OCI-LY7 (cell line): ENCODE measurements at regions not wholly inside any gene's neighbourhood (a gene's known extent, or its start where the extent isn't known, plus 50 kb on each side); places are given as distances from the start of the nearest gene placed in this dataset.

Source experiments
- EZH2phosphoT487 ChIP-seq: fragments of 200-600 bp; sonication (generic); IDR thresholded peaks from 2 replicates; pipeline ENCODE4 v1.6.1; 2018; ENCODE audit warnings: low read depth, borderline replicate concordance, mild to moderate bottlenecking, mixed run types, antibody characterized with exemption, low read length, moderate library complexity, mixed read lengths
- TF ChIP-seq, protein P1 (sequence below): fragments of 200-600 bp; sonication (generic); conservative IDR thresholded peaks from 2 replicates; pipeline ENCODE4 v1.5.1; 2014; ENCODE audit warnings: mild to moderate bottlenecking, antibody characterized with exemption, low read length, moderate library complexity, mixed read lengths

DNA sequence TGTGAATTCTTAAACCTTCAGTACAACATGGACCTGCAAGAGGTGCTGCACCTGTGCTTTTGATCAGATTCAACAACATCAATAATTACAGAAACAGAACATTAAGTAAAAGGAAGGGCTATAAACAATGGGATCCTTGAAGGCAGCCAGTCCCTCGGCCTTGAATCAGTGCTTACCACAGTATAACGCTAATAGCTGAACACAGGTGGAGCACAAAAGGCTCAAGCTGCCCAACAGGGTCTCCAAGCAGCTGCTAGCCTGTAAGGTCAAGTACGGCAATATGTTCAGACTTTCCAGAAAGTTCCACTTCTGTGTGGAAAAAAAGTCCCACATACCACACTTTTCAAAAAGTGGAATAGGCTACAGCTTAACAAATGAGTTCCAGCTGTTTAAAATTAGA is 61.9 kb upstream of the ITGA1 start:
- no peak for TF ChIP-seq EZH2phosphoT487
- TF ChIP-seq, protein P1, sequence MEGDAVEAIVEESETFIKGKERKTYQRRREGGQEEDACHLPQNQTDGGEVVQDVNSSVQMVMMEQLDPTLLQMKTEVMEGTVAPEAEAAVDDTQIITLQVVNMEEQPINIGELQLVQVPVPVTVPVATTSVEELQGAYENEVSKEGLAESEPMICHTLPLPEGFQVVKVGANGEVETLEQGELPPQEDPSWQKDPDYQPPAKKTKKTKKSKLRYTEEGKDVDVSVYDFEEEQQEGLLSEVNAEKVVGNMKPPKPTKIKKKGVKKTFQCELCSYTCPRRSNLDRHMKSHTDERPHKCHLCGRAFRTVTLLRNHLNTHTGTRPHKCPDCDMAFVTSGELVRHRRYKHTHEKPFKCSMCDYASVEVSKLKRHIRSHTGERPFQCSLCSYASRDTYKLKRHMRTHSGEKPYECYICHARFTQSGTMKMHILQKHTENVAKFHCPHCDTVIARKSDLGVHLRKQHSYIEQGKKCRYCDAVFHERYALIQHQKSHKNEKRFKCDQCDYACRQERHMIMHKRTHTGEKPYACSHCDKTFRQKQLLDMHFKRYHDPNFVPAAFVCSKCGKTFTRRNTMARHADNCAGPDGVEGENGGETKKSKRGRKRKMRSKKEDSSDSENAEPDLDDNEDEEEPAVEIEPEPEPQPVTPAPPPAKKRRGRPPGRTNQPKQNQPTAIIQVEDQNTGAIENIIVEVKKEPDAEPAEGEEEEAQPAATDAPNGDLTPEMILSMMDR: no peak
